NCI-H1048 (cell line): ENCODE measurements at regions not wholly inside any gene's neighbourhood (a gene's known extent, or its start where the extent isn't known, plus 50 kb on each side); places are given as distances from the start of the nearest gene placed in this dataset.
"Not testable (repeated sequence)": the region's sequence is repeated elsewhere in the genome, so short reads cannot be mapped to it uniquely, and the experiment has no call there.

Source experiments
- DNase-seq: peaks from one replicate; lab custom pipeline; 2025; lab: John Stamatoyannopoulos, UW

- no peak for DNase-seq
Measured at GRCh38 chr3:10703875-10704274, 112.2 kb upstream of the SLC6A11 start.

- no peak for DNase-seq
Measured at GRCh38 chr3:10706156-10706739, 109.8 kb upstream of the SLC6A11 start.

GRCh38 chr3:10706740-10707399 lies 109.2 kb upstream of the SLC6A11 start:
- DNase-seq = no peak

GRCh38 chr3:10707400-10708215 lies 108.4 kb upstream of the SLC6A11 start:
- no peak for DNase-seq

- no peak for DNase-seq
Measured at GRCh38 chr3:10708216-10708893, 107.7 kb upstream of the SLC6A11 start.

- DNase-seq = no peak
Measured at GRCh38 chr3:10709110-10709781, 106.8 kb upstream of the SLC6A11 start.

- DNase-seq = no peak
Measured at GRCh38 chr3:10712121-10712520, 103.9 kb upstream of the SLC6A11 start.

- DNase-seq = no peak
Measured at GRCh38 chr3:10713656-10714055, 102.4 kb upstream of the SLC6A11 start.

- DNase-seq = no peak
Measured at GRCh38 chr3:10715886-10716285, 100.1 kb upstream of the SLC6A11 start.

GRCh38 chr3:10716964-10717363 lies 99.1 kb upstream of the SLC6A11 start:
- no peak for DNase-seq

GRCh38 chr3:10717756-10718155 lies 98.3 kb upstream of the SLC6A11 start:
- no peak for DNase-seq

GRCh38 chr3:10721101-10721500 lies 94.9 kb upstream of the SLC6A11 start:
- DNase-seq = no peak

- DNase-seq = no peak
Measured at GRCh38 chr3:10722911-10723310, 93.1 kb upstream of the SLC6A11 start.

GRCh38 chr3:10723991-10724390 lies 92.0 kb upstream of the SLC6A11 start:
- DNase-seq = no peak

GRCh38 chr3:10725067-10725466 lies 91.0 kb upstream of the SLC6A11 start:
- no peak for DNase-seq

GRCh38 chr3:10725846-10726245 lies 90.2 kb upstream of the SLC6A11 start:
- no peak for DNase-seq

- no peak for DNase-seq
Measured at GRCh38 chr3:10726787-10727186, 89.2 kb upstream of the SLC6A11 start.

GRCh38 chr3:10729439-10729838 lies 86.6 kb upstream of the SLC6A11 start:
- no peak for DNase-seq

GRCh38 chr3:10732292-10732691 lies 83.7 kb upstream of the SLC6A11 start:
- DNase-seq = no peak

- DNase-seq = no peak
Measured at GRCh38 chr3:10733297-10733696, 82.7 kb upstream of the SLC6A11 start.

- not testable (repeated sequence) for DNase-seq
Measured at GRCh38 chr3:10736444-10736843, 79.6 kb upstream of the SLC6A11 start.

- no peak for DNase-seq
Measured at GRCh38 chr3:10737785-10738184, 78.2 kb upstream of the SLC6A11 start.
